ENCODE measurements at regions not wholly inside any gene's neighbourhood (a gene's known extent, or its start where the extent isn't known, plus 50 kb on each side); places are given as distances from the start of the nearest gene placed in this dataset.

GRCh38 chr22:27624705-27625104, 176.9 kb downstream of the MN1 start:
- TF ChIP-seq FOXP2 (optimal IDR thresholded peaks at IDR 0.05; ENCODE audit: borderline replicate concordance, extremely low read depth, extremely low read length, insufficient read depth) (no peak), POLR2AphosphoS5 (IDR thresholded peaks at IDR 0.05; ENCODE audit: low read depth, low read length) (no peak)

Data from PFSK-1 (cell line).